ENCODE measurements at regions not wholly inside any gene's neighbourhood (a gene's known extent, or its start where the extent isn't known, plus 50 kb on each side); places are given as distances from the start of the nearest gene placed in this dataset.

DNA sequence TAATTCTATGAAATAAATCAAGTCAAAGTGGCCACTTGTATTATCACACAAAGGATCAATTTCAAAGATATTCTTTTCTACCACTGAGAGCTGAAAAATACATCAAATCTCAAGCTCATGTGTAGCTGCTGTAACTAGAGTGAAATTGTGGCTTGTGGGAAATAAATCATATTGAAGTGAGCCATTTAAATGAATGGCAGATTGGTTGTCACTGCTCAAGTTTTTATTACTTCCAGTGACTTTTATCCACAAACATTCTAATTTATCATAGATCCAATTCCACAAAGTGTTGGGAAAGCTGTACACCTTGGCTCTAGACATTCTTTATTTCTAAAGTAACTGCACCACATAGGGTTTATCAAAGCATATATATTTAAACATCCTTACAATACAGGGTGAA lies 285.4 kb downstream of the CNTN3 start:
- no peak for TF ChIP-seq SPI1 (IDR thresholded peaks at IDR 0.05; ENCODE audit: low read depth, low read length)
- DNase-seq (ENCODE audit: insufficient read length, low spot score): no peak
- FAIRE-seq: no peak

DNA sequence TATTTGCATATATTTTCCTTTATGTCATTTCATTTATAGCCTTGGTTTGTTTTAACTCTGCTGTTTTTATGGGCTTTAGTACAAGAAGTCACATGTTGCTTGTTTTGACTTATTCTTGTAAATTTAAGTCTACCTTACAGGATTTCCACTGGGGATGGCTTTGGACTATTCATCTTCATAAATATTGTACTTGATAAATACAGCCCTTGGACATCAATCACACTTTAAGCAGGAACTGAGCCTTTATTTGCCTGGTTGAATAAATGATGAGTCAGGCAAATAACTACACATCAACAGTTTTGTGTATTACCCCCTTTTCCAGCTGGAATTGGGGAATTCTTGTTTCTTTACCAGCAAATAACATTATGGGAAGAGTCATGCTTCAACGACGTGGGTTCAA lies 286.0 kb downstream of the CNTN3 start:
- DNase-seq (ENCODE audit: insufficient read length, low spot score) (no peak), FAIRE-seq (no peak)
- TF ChIP-seq POU2F2 (IDR thresholded peaks at IDR 0.05; ENCODE audit: low read depth, low read length) (no peak), POLR2AphosphoS5 (IDR thresholded peaks at IDR 0.05; ENCODE audit: low read depth, low read length) (no peak), PAX5 (IDR thresholded peaks at IDR 0.05; ENCODE audit: insufficient read depth, low read length, severe bottlenecking) (no peak)

DNA sequence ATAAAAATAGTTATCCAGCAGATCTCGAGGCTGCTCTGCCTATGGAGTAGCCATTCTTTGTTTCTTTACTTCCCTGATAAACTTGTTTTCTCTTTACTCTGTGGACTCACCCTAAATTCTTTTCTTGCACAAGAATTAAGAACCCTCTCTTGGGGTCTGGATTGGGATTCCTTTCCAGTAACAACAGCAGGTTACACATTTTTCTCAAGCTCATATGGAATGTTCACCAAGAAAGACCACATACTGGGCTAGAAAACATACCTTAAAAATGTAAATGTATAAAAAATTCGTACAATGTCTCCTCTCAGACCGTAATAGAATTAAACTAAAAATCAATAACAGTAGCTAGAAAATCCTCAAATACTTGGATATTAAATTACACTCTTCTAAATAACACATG lies 299.2 kb downstream of the CNTN3 start:
- TF ChIP-seq POU2F2 (IDR thresholded peaks at IDR 0.05; ENCODE audit: low read depth, low read length) (no peak), PAX5 (IDR thresholded peaks at IDR 0.05; ENCODE audit: insufficient read depth, low read length, severe bottlenecking) (no peak), POLR2AphosphoS5 (IDR thresholded peaks at IDR 0.05; ENCODE audit: low read depth, low read length) (no peak), TAF1 (IDR thresholded peaks at IDR 0.05; ENCODE audit: low read depth, low read length) (no peak), POLR2A (IDR thresholded peaks at IDR 0.05; ENCODE audit: low read depth, low read length) (no peak), SPI1 (IDR thresholded peaks at IDR 0.05; ENCODE audit: low read depth, low read length) (no peak)
- no peak for DNase-seq (ENCODE audit: insufficient read length, low spot score)
- no peak for FAIRE-seq

DNA sequence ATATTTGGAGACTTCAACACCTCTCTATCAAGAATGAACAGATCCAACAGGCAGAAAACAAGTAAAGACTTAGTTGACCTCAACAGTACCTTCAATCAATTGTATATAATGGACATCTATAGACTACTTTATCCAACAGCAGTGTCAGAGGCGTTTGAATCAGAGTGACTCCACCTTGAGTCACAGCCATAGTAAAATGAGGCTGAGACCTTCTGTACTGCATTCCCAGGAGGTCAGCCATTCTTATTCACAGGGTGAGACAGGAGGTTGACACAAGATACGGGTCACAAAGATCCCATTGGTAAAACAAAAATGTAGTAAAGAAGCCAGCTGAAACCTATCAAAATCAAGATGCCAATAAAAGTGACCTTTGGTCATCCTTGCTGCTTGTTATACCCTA lies 299.8 kb downstream of the CNTN3 start:
- no peak for FAIRE-seq

DNA sequence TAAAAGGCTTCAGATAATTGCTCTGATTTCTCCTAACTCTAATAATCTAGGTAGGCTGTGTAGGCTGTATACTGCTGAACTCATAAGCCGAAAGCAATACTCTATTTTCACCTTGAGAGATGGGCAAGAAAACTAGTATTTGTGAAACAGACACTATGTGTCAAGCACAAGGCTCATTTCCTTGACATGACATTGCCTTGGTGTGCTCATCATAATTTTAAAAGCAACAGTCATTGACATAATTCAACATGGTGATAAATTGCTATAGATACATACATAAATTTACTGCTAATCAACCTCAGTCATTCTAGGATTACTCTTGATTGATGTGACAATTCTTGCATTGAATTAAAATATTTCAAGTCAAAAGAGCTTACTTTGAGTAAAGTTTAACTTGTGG lies 304.7 kb downstream of the CNTN3 start:
- FAIRE-seq (no peak), DNase-seq (ENCODE audit: insufficient read length, low spot score) (no peak)
- no peak for TF ChIP-seq POLR2AphosphoS5 (IDR thresholded peaks at IDR 0.05; ENCODE audit: low read depth, low read length)
- TF ChIP-seq SPI1 (IDR thresholded peaks at IDR 0.05; ENCODE audit: low read depth, low read length): no peak
- TF ChIP-seq TAF1 (IDR thresholded peaks at IDR 0.05; ENCODE audit: low read depth, low read length): no peak
- no peak for TF ChIP-seq POU2F2 (IDR thresholded peaks at IDR 0.05; ENCODE audit: low read depth, low read length)
- no peak for TF ChIP-seq POLR2A (IDR thresholded peaks at IDR 0.05; ENCODE audit: low read depth, low read length)
- no peak for TF ChIP-seq PAX5 (IDR thresholded peaks at IDR 0.05; ENCODE audit: insufficient read depth, low read length, severe bottlenecking)

More for the DNA sequence above, 299.8 kb downstream of the CNTN3 start:
- no peak for DNase-seq (ENCODE audit: insufficient read length, low spot score)
- TF ChIP-seq POLR2A (IDR thresholded peaks at IDR 0.05; ENCODE audit: low read depth, low read length) (no peak), SPI1 (IDR thresholded peaks at IDR 0.05; ENCODE audit: low read depth, low read length) (no peak), POU2F2 (IDR thresholded peaks at IDR 0.05; ENCODE audit: low read depth, low read length) (no peak), POLR2AphosphoS5 (IDR thresholded peaks at IDR 0.05; ENCODE audit: low read depth, low read length) (no peak), PAX5 (IDR thresholded peaks at IDR 0.05; ENCODE audit: insufficient read depth, low read length, severe bottlenecking) (no peak), TAF1 (IDR thresholded peaks at IDR 0.05; ENCODE audit: low read depth, low read length) (no peak)

DNA sequence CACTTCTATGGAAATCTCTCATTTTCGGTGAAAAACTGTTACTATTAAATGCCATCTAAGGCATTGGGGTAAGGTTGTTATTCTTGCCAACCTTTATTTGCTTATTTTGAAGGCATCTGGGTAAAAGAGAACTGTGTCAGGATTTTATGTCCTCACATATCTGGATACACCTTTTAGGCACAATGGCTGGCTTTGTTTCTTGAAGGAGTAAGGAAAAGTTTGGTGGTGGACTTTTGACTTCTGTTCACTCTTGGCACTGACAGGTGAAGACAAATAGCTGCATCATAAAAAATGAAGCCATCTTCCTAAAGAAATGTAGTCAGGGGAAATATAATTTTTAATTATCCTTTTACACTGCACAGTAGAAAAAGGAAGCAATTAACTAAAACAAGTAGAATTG lies 310.0 kb downstream of the CNTN3 start:
- no peak for TF ChIP-seq POLR2AphosphoS5 (IDR thresholded peaks at IDR 0.05; ENCODE audit: low read depth, low read length)
- TF ChIP-seq POU2F2 (IDR thresholded peaks at IDR 0.05; ENCODE audit: low read depth, low read length): no peak
- TF ChIP-seq POLR2A (IDR thresholded peaks at IDR 0.05; ENCODE audit: low read depth, low read length): no peak
- TF ChIP-seq SPI1 (IDR thresholded peaks at IDR 0.05; ENCODE audit: low read depth, low read length): no peak
- no peak for TF ChIP-seq TAF1 (IDR thresholded peaks at IDR 0.05; ENCODE audit: low read depth, low read length)
- no peak for TF ChIP-seq PAX5 (IDR thresholded peaks at IDR 0.05; ENCODE audit: insufficient read depth, low read length, severe bottlenecking)
- FAIRE-seq (no peak), DNase-seq (ENCODE audit: insufficient read length, low spot score) (no peak)

DNA sequence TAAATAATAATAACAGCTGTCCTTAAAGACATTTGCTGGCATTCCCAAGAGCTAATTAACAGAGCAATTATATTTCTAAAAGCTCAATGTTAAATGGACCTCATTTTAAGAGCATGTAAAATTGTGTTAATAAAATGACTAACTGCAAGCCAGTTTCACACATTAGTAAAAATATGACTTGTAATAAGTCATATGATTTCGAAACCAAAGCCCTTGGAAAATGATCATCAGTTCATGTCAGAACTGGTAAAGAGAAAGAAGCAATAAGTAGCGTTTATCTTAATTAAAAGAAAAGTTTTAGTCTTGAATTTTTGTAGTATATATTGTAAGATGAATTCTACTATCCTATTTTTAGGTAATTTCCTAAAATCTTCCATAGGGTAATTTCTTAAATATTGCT lies 310.7 kb downstream of the CNTN3 start:
- no peak for DNase-seq (ENCODE audit: insufficient read length, low spot score)
- no peak for TF ChIP-seq TAF1 (IDR thresholded peaks at IDR 0.05; ENCODE audit: low read depth, low read length)
- no peak for TF ChIP-seq POU2F2 (IDR thresholded peaks at IDR 0.05; ENCODE audit: low read depth, low read length)
- no peak for TF ChIP-seq POLR2AphosphoS5 (IDR thresholded peaks at IDR 0.05; ENCODE audit: low read depth, low read length)
- TF ChIP-seq PAX5 (IDR thresholded peaks at IDR 0.05; ENCODE audit: insufficient read depth, low read length, severe bottlenecking): no peak
- TF ChIP-seq POLR2A (IDR thresholded peaks at IDR 0.05; ENCODE audit: low read depth, low read length): no peak
- no peak for TF ChIP-seq SPI1 (IDR thresholded peaks at IDR 0.05; ENCODE audit: low read depth, low read length)
- FAIRE-seq: no peak

DNA sequence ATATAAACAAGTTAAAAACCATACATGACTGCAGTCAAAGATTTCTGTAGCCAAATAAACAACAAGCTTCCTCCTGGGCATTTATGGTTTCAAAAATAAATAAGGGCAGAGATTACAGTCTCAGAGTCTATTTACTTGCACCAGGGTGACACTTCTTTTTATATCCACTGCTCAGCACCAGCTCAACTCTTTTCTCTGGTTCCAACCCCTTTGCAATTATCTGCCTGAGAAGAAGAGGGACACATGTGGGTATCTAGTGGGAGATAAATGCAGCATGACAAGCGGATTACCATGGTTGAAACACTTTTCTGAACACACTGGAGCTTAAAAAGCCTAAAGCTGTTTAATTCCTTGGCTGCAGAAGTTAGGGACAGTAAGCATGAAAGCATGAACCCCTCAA lies 311.5 kb downstream of the CNTN3 start:
- no peak for FAIRE-seq
- no peak for TF ChIP-seq TAF1 (IDR thresholded peaks at IDR 0.05; ENCODE audit: low read depth, low read length)
- no peak for TF ChIP-seq POLR2A (IDR thresholded peaks at IDR 0.05; ENCODE audit: low read depth, low read length)
- DNase-seq (ENCODE audit: insufficient read length, low spot score): no peak

DNA sequence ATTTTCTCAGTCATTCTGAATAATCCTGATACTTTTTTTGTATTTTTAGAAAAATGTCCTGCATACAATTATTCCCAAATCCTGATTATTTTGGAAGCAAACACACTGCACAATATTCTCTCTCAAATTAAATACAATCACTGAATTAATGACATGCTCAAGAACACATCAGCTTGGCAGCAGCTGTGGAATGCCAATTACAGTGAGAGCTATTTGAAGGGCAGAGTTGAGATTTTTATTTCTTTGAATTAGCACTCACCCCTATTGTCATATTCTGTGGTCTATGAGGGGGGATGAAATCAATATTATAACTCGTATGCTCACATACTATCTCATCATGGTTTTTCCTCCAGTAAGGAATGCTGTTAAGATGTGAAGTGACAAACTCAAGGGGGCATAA lies 312.2 kb downstream of the CNTN3 start:
- FAIRE-seq (no peak), DNase-seq (ENCODE audit: insufficient read length, low spot score) (no peak)
- TF ChIP-seq PAX5 (IDR thresholded peaks at IDR 0.05; ENCODE audit: insufficient read depth, low read length, severe bottlenecking) (no peak), TAF1 (IDR thresholded peaks at IDR 0.05; ENCODE audit: low read depth, low read length) (no peak), POLR2A (IDR thresholded peaks at IDR 0.05; ENCODE audit: low read depth, low read length) (no peak), POU2F2 (IDR thresholded peaks at IDR 0.05; ENCODE audit: low read depth, low read length) (no peak), POLR2AphosphoS5 (IDR thresholded peaks at IDR 0.05; ENCODE audit: low read depth, low read length) (no peak), SPI1 (IDR thresholded peaks at IDR 0.05; ENCODE audit: low read depth, low read length) (no peak)

DNA sequence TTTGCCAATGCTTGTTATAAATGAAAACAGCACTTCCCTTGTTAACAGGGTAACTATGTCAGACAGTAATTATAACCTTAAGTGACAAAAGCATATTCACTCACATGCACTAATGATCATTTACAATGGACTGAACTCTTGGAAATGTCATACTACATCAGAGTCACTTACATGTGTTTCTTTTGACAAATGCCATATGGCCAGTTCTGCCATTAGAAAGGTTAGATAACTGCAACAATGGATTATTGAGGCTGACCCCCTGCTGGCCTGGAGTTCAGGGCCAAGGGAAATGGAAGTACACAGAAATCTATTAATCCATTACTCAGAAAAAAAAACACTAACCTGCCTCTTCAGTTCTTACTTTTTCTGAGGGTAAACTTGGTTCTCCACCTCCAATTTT lies 313.4 kb downstream of the CNTN3 start:
- DNase-seq (ENCODE audit: insufficient read length, low spot score): no peak
- no peak for TF ChIP-seq SPI1 (IDR thresholded peaks at IDR 0.05; ENCODE audit: low read depth, low read length)
- no peak for TF ChIP-seq POU2F2 (IDR thresholded peaks at IDR 0.05; ENCODE audit: low read depth, low read length)
- TF ChIP-seq POLR2AphosphoS5 (IDR thresholded peaks at IDR 0.05; ENCODE audit: low read depth, low read length): no peak
- no peak for TF ChIP-seq TAF1 (IDR thresholded peaks at IDR 0.05; ENCODE audit: low read depth, low read length)
- no peak for TF ChIP-seq PAX5 (IDR thresholded peaks at IDR 0.05; ENCODE audit: insufficient read depth, low read length, severe bottlenecking)
- TF ChIP-seq POLR2A (IDR thresholded peaks at IDR 0.05; ENCODE audit: low read depth, low read length): no peak

DNA sequence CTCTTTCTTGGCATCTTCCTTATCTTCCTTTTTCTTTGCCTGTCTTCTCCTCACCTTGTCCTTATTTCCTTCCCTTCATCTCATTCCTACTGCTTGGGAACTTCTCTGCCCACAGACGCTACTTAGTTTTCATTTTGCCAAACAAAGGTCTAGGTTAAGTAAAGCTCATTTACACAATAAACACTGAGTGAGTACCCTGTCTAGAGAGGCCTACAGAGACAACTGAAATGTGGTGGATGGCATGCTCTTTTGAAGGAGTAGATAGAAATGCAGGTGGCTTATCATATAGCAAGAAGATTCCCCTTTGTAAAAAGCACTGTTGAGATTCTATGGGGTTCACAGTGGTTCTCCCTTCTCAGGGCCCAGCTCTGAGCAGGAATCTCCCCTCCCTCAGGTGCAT lies 319.0 kb downstream of the CNTN3 start:
- no peak for FAIRE-seq

More for the DNA sequence above, 313.4 kb downstream of the CNTN3 start:
- no peak for FAIRE-seq

More for the DNA sequence above, 319.0 kb downstream of the CNTN3 start:
- no peak for DNase-seq (ENCODE audit: insufficient read length, low spot score)
- TF ChIP-seq PAX5 (IDR thresholded peaks at IDR 0.05; ENCODE audit: insufficient read depth, low read length, severe bottlenecking): no peak

Measured in GM12891 (cell line).